Ishikawa (cell line): ENCODE measurements at regions not wholly inside any gene's neighbourhood (a gene's known extent, or its start where the extent isn't known, plus 50 kb on each side); places are given as distances from the start of the nearest gene placed in this dataset.

Experiments used
- EP300 ChIP-seq: IDR thresholded peaks from 2 replicates; pipeline ENCODE4 v1.6.1; 2012; ENCODE audit warnings: borderline replicate concordance
- TF ChIP-seq, protein P1 (sequence below): IDR thresholded peaks from 2 replicates; pipeline ENCODE4 v1.6.1; 2012

GRCh38 chr3:36656873-36657272 is 107.5 kb downstream of the DCLK3 start:
- TF ChIP-seq EP300, result no peak
- TF ChIP-seq, protein P1, sequence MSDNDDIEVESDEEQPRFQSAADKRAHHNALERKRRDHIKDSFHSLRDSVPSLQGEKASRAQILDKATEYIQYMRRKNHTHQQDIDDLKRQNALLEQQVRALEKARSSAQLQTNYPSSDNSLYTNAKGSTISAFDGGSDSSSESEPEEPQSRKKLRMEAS, result no peak
